ENCODE measurements at regions not wholly inside any gene's neighbourhood (a gene's known extent, or its start where the extent isn't known, plus 50 kb on each side); places are given as distances from the start of the nearest gene placed in this dataset.

GRCh38 chr12:75965661-75966060 is 65.9 kb downstream of the PHLDA1 start:
- H3K27me3 ChIP-seq (replicated peaks; ENCODE audit: insufficient read depth) = no peaks in the 10 kb centered on the region
- no peaks in the 10 kb centered on the region for H3K36me3 ChIP-seq (ENCODE audit: low read depth)
- TF ChIP-seq EZH2 (IDR thresholded peaks at IDR 0.05; ENCODE audit: insufficient read depth, poor library complexity, severe bottlenecking) (no peak), EZH2phosphoT487 (IDR thresholded peaks at IDR 0.05; ENCODE audit: insufficient read depth, low read depth) (no peak)
- no peak overlapping the region for H2AFZ ChIP-seq
- WGBS, 2 experiments (ENCODE audit: low coverage in 1 of 2, low lambda C conversion rate in 2 of 2, missing lambda C conversion rate in 2 of 2) = 64 to 67% methylated on average over 2 of the region's 2 CpGs
- peaks cover 2% of the 10 kb centered on the region; the same call in 1 of the 2 replicates for H3K9me2 ChIP-seq (ENCODE audit: insufficient read depth)
- DNase-seq = no peak
- H3K79me2 ChIP-seq (ENCODE audit: insufficient read depth) = no peaks in the 10 kb centered on the region
- in situ Hi-C loops (cut with MboI) = no loop called here
- H3K4me2 ChIP-seq (ENCODE audit: unreplicated experiment) = no peak overlapping the region
- H3F3A ChIP-seq (ENCODE audit: insufficient read depth) = no peaks in the 10 kb centered on the region
- no peak overlapping the region for H3K27ac ChIP-seq
- H4K20me1 ChIP-seq (ENCODE audit: insufficient read depth) = no peaks in the 10 kb centered on the region
- peaks cover 14% of the 10 kb centered on the region for H3K4me1 ChIP-seq (ENCODE audit: insufficient read depth)
- no peak overlapping the region for H3K4me3 ChIP-seq
- no peaks in the 10 kb centered on the region for H3K9me3 ChIP-seq (ENCODE audit: low read depth)
- H3K9ac ChIP-seq = no peak overlapping the region

GRCh38 chr12:75964150-75964549 is 67.4 kb downstream of the PHLDA1 start:
- no peak for DNase-seq
- WGBS, 2 experiments (ENCODE audit: low coverage in 1 of 2, low lambda C conversion rate in 2 of 2, missing lambda C conversion rate in 2 of 2) = 95 to 100% methylated on average over 1 of the region's 1 CpG
- Histone ChIP-seq H3K36me3 (ENCODE audit: low read depth) (no peaks in the 10 kb centered on the region), H3K9me3 (ENCODE audit: low read depth) (no peaks in the 10 kb centered on the region), H3K4me2 (ENCODE audit: unreplicated experiment) (no peak overlapping the region), H3K4me3 (no peak overlapping the region), H3K9me2 (ENCODE audit: insufficient read depth) (no peaks in the 10 kb centered on the region), H3K27me3 (replicated peaks; ENCODE audit: insufficient read depth) (no peaks in the 10 kb centered on the region), H3K4me1 (ENCODE audit: insufficient read depth) (peaks cover 10% of the 10 kb centered on the region; the same call in 1 of the 2 replicates), H2AFZ (no peak overlapping the region), H3K27ac (no peak overlapping the region), H4K20me1 (ENCODE audit: insufficient read depth) (no peaks in the 10 kb centered on the region), H3F3A (ENCODE audit: insufficient read depth) (no peaks in the 10 kb centered on the region), H3K79me2 (ENCODE audit: insufficient read depth) (no peaks in the 10 kb centered on the region), H3K9ac (no peak overlapping the region)
- TF ChIP-seq EZH2 (IDR thresholded peaks at IDR 0.05; ENCODE audit: insufficient read depth, poor library complexity, severe bottlenecking) = no peak
- TF ChIP-seq EZH2phosphoT487 (IDR thresholded peaks at IDR 0.05; ENCODE audit: insufficient read depth, low read depth) = no peak
- in situ Hi-C loops (cut with MboI) = no loop called here

DNA sequence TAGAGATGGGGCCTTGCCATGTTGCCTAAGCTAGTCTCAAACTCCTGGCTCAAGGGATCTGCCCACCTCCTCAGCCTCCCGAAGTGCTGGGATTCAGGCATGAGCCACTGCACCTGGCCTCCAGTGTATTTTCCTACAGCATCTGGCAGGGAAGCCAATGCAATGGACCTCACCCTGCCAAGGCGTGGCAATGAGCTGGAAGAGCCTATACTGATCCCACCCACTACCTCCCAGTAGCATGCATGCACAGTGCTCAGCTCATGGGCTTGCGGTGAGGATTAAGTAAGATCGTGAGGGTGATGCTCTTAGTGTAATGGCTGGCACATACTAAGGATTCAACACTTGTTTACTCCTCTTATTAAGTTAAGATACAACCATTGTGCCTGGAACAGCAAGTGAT is 69.7 kb downstream of the PHLDA1 start:
- in situ Hi-C loops (cut with MboI) = no loop called here
- H2AFZ ChIP-seq = no peak overlapping the region
- H3K79me2 ChIP-seq (ENCODE audit: insufficient read depth) = no peaks in the 10 kb centered on the region
- TF ChIP-seq EZH2 (IDR thresholded peaks at IDR 0.05; ENCODE audit: insufficient read depth, poor library complexity, severe bottlenecking) = no peak
- TF ChIP-seq EZH2phosphoT487 (IDR thresholded peaks at IDR 0.05; ENCODE audit: insufficient read depth, low read depth) = no peak
- H3K27ac ChIP-seq = no peak overlapping the region
- WGBS, 2 experiments (ENCODE audit: low coverage in 1 of 2, low lambda C conversion rate in 2 of 2, missing lambda C conversion rate in 2 of 2) = 96 to 99% methylated on average over 4 of the region's 4 CpGs
- no peaks in the 10 kb centered on the region for H3K9me3 ChIP-seq (ENCODE audit: low read depth)
- H3K9ac ChIP-seq = no peak overlapping the region
- H3K36me3 ChIP-seq (ENCODE audit: low read depth) = no peaks in the 10 kb centered on the region
- peaks cover 4% of the 10 kb centered on the region; the same call in 1 of the 2 replicates for H3F3A ChIP-seq (ENCODE audit: insufficient read depth)
- H3K4me1 ChIP-seq (ENCODE audit: insufficient read depth) = peaks cover 11% of the 10 kb centered on the region; the same call in 1 of the 2 replicates
- H3K27me3 ChIP-seq (replicated peaks; ENCODE audit: insufficient read depth) = no peaks in the 10 kb centered on the region
- no peaks in the 10 kb centered on the region for H3K9me2 ChIP-seq (ENCODE audit: insufficient read depth)
- H3K4me3 ChIP-seq = no peak overlapping the region
- no peaks in the 10 kb centered on the region for H4K20me1 ChIP-seq (ENCODE audit: insufficient read depth)
- DNase-seq = no peak
- no peak overlapping the region for H3K4me2 ChIP-seq (ENCODE audit: unreplicated experiment)

- WGBS, 2 experiments (ENCODE audit: low coverage in 1 of 2, low lambda C conversion rate in 2 of 2, missing lambda C conversion rate in 2 of 2) = 97% methylated on average over 6 of the region's 6 CpGs
- H3K4me2 ChIP-seq (ENCODE audit: unreplicated experiment) = no peak overlapping the region
- H3K9me2 ChIP-seq (ENCODE audit: insufficient read depth) = no peaks in the 10 kb centered on the region
- no peaks in the 10 kb centered on the region for H3K79me2 ChIP-seq (ENCODE audit: insufficient read depth)
- DNase-seq = no peak
- peaks cover 11% of the 10 kb centered on the region; the same call in 1 of the 2 replicates for H3K4me1 ChIP-seq (ENCODE audit: insufficient read depth)
- H3K9ac ChIP-seq = no peak overlapping the region
- in situ Hi-C loops (cut with MboI) = no loop called here
- no peaks in the 10 kb centered on the region for H4K20me1 ChIP-seq (ENCODE audit: insufficient read depth)
- H2AFZ ChIP-seq = no peak overlapping the region
- H3K27me3 ChIP-seq (replicated peaks; ENCODE audit: insufficient read depth) = no peaks in the 10 kb centered on the region
- no peak overlapping the region for H3K27ac ChIP-seq
- H3K36me3 ChIP-seq (ENCODE audit: low read depth) = no peaks in the 10 kb centered on the region
- peaks cover 4% of the 10 kb centered on the region; the same call in 1 of the 2 replicates for H3F3A ChIP-seq (ENCODE audit: insufficient read depth)
- no peaks in the 10 kb centered on the region for H3K9me3 ChIP-seq (ENCODE audit: low read depth)
- no peak overlapping the region for H3K4me3 ChIP-seq
- no peak for TF ChIP-seq EZH2phosphoT487 (IDR thresholded peaks at IDR 0.05; ENCODE audit: insufficient read depth, low read depth)
- no peak for TF ChIP-seq EZH2 (IDR thresholded peaks at IDR 0.05; ENCODE audit: insufficient read depth, poor library complexity, severe bottlenecking)
Observed at GRCh38 chr12:75960954-75961661, 70.5 kb downstream of the PHLDA1 start.
